ENCODE measurements at regions not wholly inside any gene's neighbourhood (a gene's known extent, or its start where the extent isn't known, plus 50 kb on each side); places are given as distances from the start of the nearest gene placed in this dataset.
A peak's percentile ranks its signal among the peaks of the same experiment; 100 is the strongest.

GRCh38 chr3:23002836-23003732, 200.0 kb upstream of the UBE2E2 start:
- no peaks in the 10 kb centered on the region for H3K79me2 ChIP-seq (ENCODE audit: low read length)
- H3K9me2 ChIP-seq (replicated peaks; ENCODE audit: low read length) = no peaks in the 10 kb centered on the region
- H3K9ac ChIP-seq (ENCODE audit: low read length) = no peak overlapping the region
- peaks cover 46% of the 10 kb centered on the region for H3K4me1 ChIP-seq (ENCODE audit: insufficient read depth, low read length)
- no peaks in the 10 kb centered on the region for H3K36me3 ChIP-seq (ENCODE audit: low read depth, low read length)
- no TSS peak for BruUV-seq (replicated peaks)
- CTCF ChIA-PET = no interaction called here
- no peak overlapping the region for H3K4me2 ChIP-seq (ENCODE audit: low read length)
- no peak overlapping the region for H3K4me3 ChIP-seq (ENCODE audit: low read length)
- intact Hi-C loops (cut with micrococcal nuclease) = loop anchor here (10.0 kb wide), 1 partner anchor 112 kb away; no protein-coding TSS in a partner anchor
- no peak for TF ChIP-seq EZH2 (IDR thresholded peaks at IDR 0.05; ENCODE audit: low read length, unreplicated experiment)
- TF ChIP-seq EZH2phosphoT487 (IDR thresholded peaks at IDR 0.05; ENCODE audit: borderline replicate concordance, low read length) = no peak
- TF ChIP-seq, protein P1, sequence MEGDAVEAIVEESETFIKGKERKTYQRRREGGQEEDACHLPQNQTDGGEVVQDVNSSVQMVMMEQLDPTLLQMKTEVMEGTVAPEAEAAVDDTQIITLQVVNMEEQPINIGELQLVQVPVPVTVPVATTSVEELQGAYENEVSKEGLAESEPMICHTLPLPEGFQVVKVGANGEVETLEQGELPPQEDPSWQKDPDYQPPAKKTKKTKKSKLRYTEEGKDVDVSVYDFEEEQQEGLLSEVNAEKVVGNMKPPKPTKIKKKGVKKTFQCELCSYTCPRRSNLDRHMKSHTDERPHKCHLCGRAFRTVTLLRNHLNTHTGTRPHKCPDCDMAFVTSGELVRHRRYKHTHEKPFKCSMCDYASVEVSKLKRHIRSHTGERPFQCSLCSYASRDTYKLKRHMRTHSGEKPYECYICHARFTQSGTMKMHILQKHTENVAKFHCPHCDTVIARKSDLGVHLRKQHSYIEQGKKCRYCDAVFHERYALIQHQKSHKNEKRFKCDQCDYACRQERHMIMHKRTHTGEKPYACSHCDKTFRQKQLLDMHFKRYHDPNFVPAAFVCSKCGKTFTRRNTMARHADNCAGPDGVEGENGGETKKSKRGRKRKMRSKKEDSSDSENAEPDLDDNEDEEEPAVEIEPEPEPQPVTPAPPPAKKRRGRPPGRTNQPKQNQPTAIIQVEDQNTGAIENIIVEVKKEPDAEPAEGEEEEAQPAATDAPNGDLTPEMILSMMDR (conservative IDR thresholded peaks at IDR 0.05; ENCODE audit: low read depth, low read length) = no peak
- H3K27ac ChIP-seq (ENCODE audit: low read length) = no peak overlapping the region
- POLR2A ChIA-PET (ENCODE audit: unreplicated experiment) = no interaction called here
- H4K20me1 ChIP-seq (ENCODE audit: low read length) = no peaks in the 10 kb centered on the region
- peak; percentile 50 for DNase-seq
- no peak for ATAC-seq
- H3K27me3 ChIP-seq (ENCODE audit: low read length) = no peaks in the 10 kb centered on the region
- H3K9me3 ChIP-seq (ENCODE audit: low read length) = no peaks in the 10 kb centered on the region
- H2AFZ ChIP-seq (ENCODE audit: low read length) = no peak overlapping the region
- no peaks in the 10 kb centered on the region for H3F3A ChIP-seq (ENCODE audit: low read length, unreplicated experiment)

GRCh38 chr3:23003733-23004046, 199.4 kb upstream of the UBE2E2 start:
- Histone ChIP-seq H3F3A (ENCODE audit: low read length, unreplicated experiment) (no peaks in the 10 kb centered on the region), H3K4me2 (ENCODE audit: low read length) (no peak overlapping the region), H3K9ac (ENCODE audit: low read length) (no peak overlapping the region), H3K79me2 (ENCODE audit: low read length) (no peaks in the 10 kb centered on the region), H3K4me1 (ENCODE audit: insufficient read depth, low read length) (peaks cover 50% of the 10 kb centered on the region), H3K36me3 (ENCODE audit: low read depth, low read length) (no peaks in the 10 kb centered on the region), H3K27ac (ENCODE audit: low read length) (no peak overlapping the region), H3K9me3 (ENCODE audit: low read length) (no peaks in the 10 kb centered on the region), H2AFZ (ENCODE audit: low read length) (no peak overlapping the region), H4K20me1 (ENCODE audit: low read length) (no peaks in the 10 kb centered on the region), H3K9me2 (replicated peaks; ENCODE audit: low read length) (no peaks in the 10 kb centered on the region), H3K27me3 (ENCODE audit: low read length) (no peaks in the 10 kb centered on the region), H3K4me3 (ENCODE audit: low read length) (no peak overlapping the region)
- POLR2A ChIA-PET (ENCODE audit: unreplicated experiment) = no interaction called here
- CTCF ChIA-PET = no interaction called here
- DNase-seq = no peak
- no TSS peak for BruUV-seq (replicated peaks)
- TF ChIP-seq EZH2 (IDR thresholded peaks at IDR 0.05; ENCODE audit: low read length, unreplicated experiment) (no peak), EZH2phosphoT487 (IDR thresholded peaks at IDR 0.05; ENCODE audit: borderline replicate concordance, low read length) (no peak)
- TF ChIP-seq, protein P1 (conservative IDR thresholded peaks at IDR 0.05; ENCODE audit: low read depth, low read length) = no peak
- intact Hi-C loops (cut with micrococcal nuclease) = loop anchor here (10.0 kb wide), 1 partner anchor 111 kb away; no protein-coding TSS in a partner anchor
- no peak for ATAC-seq

- Histone ChIP-seq H3K36me3 (ENCODE audit: low read depth, low read length) (no peaks in the 10 kb centered on the region), H3K4me1 (ENCODE audit: insufficient read depth, low read length) (peaks cover 50% of the 10 kb centered on the region), H3K27ac (ENCODE audit: low read length) (peak overlapping the region; percentile 48), H3K9me2 (replicated peaks; ENCODE audit: low read length) (no peaks in the 10 kb centered on the region), H3K4me2 (ENCODE audit: low read length) (peak overlapping the region; percentile 45), H3K79me2 (ENCODE audit: low read length) (no peaks in the 10 kb centered on the region), H3F3A (ENCODE audit: low read length, unreplicated experiment) (no peaks in the 10 kb centered on the region), H2AFZ (ENCODE audit: low read length) (no peak overlapping the region), H3K4me3 (ENCODE audit: low read length) (no peak overlapping the region), H4K20me1 (ENCODE audit: low read length) (no peaks in the 10 kb centered on the region), H3K9me3 (ENCODE audit: low read length) (no peaks in the 10 kb centered on the region), H3K27me3 (ENCODE audit: low read length) (no peaks in the 10 kb centered on the region), H3K9ac (ENCODE audit: low read length) (no peak overlapping the region)
- TF ChIP-seq EZH2phosphoT487 (IDR thresholded peaks at IDR 0.05; ENCODE audit: borderline replicate concordance, low read length) (no peak), EZH2 (IDR thresholded peaks at IDR 0.05; ENCODE audit: low read length, unreplicated experiment) (no peak)
- TF ChIP-seq, protein P1 (conservative IDR thresholded peaks at IDR 0.05; ENCODE audit: low read depth, low read length) = no peak
- intact Hi-C loops (cut with micrococcal nuclease) = loop anchor here (10.0 kb wide), 1 partner anchor 110 kb away; no protein-coding TSS in a partner anchor
- peak; percentile 92 for ATAC-seq
- no TSS peak for BruUV-seq (replicated peaks)
- ChIA-PET CTCF (no interaction called here), POLR2A (ENCODE audit: unreplicated experiment) (no interaction called here)
- peak; percentile 95 for DNase-seq
Observed at GRCh38 chr3:23004971-23005370, 198.2 kb upstream of the UBE2E2 start.
